KMS-11 (cell line): ENCODE measurements at regions not wholly inside any gene's neighbourhood (a gene's known extent, or its start where the extent isn't known, plus 50 kb on each side); places are given as distances from the start of the nearest gene placed in this dataset.

Experiments
- H2AFZ ChIP-seq: fragments of 200-600 bp; sonication (generic); 2 replicates; pipeline ENCODE4 v1.6.1; 2016; ENCODE audit warnings: antibody characterized with exemption, mixed run types, low read depth
- H3K27ac ChIP-seq: fragments of 200-600 bp; sonication (generic); 2 replicates; pipeline ENCODE4 v1.6.1; 2016; ENCODE audit warnings: mild to moderate bottlenecking, mixed run types
- H3K27me3 ChIP-seq: fragments of 200-600 bp; sonication (generic); 2 replicates; pipeline ENCODE4 v1.6.1; 2017; ENCODE audit warnings: mild to moderate bottlenecking, low read depth, mixed run types, moderate library complexity; ENCODE audit not compliant: insufficient read depth
- H3K36me3 ChIP-seq: fragments of 200-600 bp; sonication (generic); 2 replicates; pipeline ENCODE4 v1.6.1; 2017; ENCODE audit warnings: mild to moderate bottlenecking, mixed run types; ENCODE audit not compliant: insufficient read depth
- H3K4me1 ChIP-seq: fragments of 200-600 bp; sonication (generic); 2 replicates; pipeline ENCODE4 v1.6.1; 2016; ENCODE audit warnings: mild to moderate bottlenecking, low read depth, mixed run types; ENCODE audit not compliant: poor library complexity, severe bottlenecking
- H3K4me2 ChIP-seq: fragments of 200-600 bp; sonication (generic); 2 replicates; pipeline ENCODE4 v1.7.0; 2016; ENCODE audit warnings: mild to moderate bottlenecking, mixed run types
- H3K4me3 ChIP-seq: fragments of 200-600 bp; sonication (generic); IDR thresholded peaks from 2 replicates; pipeline ENCODE4 v1.6.1; 2017; ENCODE audit warnings: low read depth, low read length, mixed read lengths; ENCODE audit not compliant: insufficient read depth
- H3K79me2 ChIP-seq: fragments of 200-600 bp; sonication (generic); 2 replicates; pipeline ENCODE4 v1.6.1; 2016; ENCODE audit warnings: low read depth, mixed run types; ENCODE audit not compliant: insufficient read depth
- H3K9ac ChIP-seq: fragments of 200-600 bp; sonication (generic); 2 replicates; pipeline ENCODE4 v1.6.1; 2016; ENCODE audit warnings: mild to moderate bottlenecking, mixed run types
- H4K20me1 ChIP-seq: fragments of 200-600 bp; sonication (generic); 2 replicates; pipeline ENCODE4 v1.6.1; 2016; ENCODE audit warnings: mild to moderate bottlenecking, mixed run types; ENCODE audit not compliant: insufficient read depth
- CTCF ChIP-seq: fragments of 200-600 bp; sonication (generic); conservative IDR thresholded peaks from 2 replicates; pipeline ENCODE4 v1.6.1; 2017; ENCODE audit warnings: low read depth, mild to moderate bottlenecking, antibody characterized with exemption, low read length, moderate library complexity, mixed read lengths

- no peaks in the 10 kb centered on the region for H3K27me3 ChIP-seq
- no peak overlapping the region for H3K4me2 ChIP-seq
- no peaks in the 10 kb centered on the region for H3K36me3 ChIP-seq
- no peak overlapping the region for H3K4me3 ChIP-seq
- H2AFZ ChIP-seq = no peak overlapping the region
- H4K20me1 ChIP-seq = no peaks in the 10 kb centered on the region
- peaks cover 14% of the 10 kb centered on the region for H3K4me1 ChIP-seq
- H3K79me2 ChIP-seq = no peaks in the 10 kb centered on the region
- no peak for TF ChIP-seq CTCF
- no peak overlapping the region for H3K27ac ChIP-seq
- no peak overlapping the region for H3K9ac ChIP-seq
Observed at GRCh38 chr7:45365341-45365740, 207.8 kb downstream of the RAMP3 start.

- Histone ChIP-seq H3K4me1 (peaks cover 17% of the 10 kb centered on the region), H3K36me3 (no peaks in the 10 kb centered on the region), H3K4me2 (no peak overlapping the region), H3K79me2 (no peaks in the 10 kb centered on the region), H4K20me1 (no peaks in the 10 kb centered on the region), H2AFZ (no peak overlapping the region), H3K27ac (no peak overlapping the region), H3K9ac (no peak overlapping the region), H3K27me3 (no peaks in the 10 kb centered on the region), H3K4me3 (no peak overlapping the region)
- no peak for TF ChIP-seq CTCF
Observed at GRCh38 chr7:45366475-45366874, 207.7 kb upstream of the ADCY1 start.

GRCh38 chr7:45367026-45367425 is 207.1 kb upstream of the ADCY1 start:
- no peak overlapping the region for H3K4me2 ChIP-seq
- H3K4me1 ChIP-seq = peaks cover 21% of the 10 kb centered on the region
- no peak overlapping the region for H3K9ac ChIP-seq
- H3K79me2 ChIP-seq = no peaks in the 10 kb centered on the region
- no peaks in the 10 kb centered on the region for H3K27me3 ChIP-seq
- no peaks in the 10 kb centered on the region for H4K20me1 ChIP-seq
- H3K4me3 ChIP-seq = no peak overlapping the region
- no peak overlapping the region for H3K27ac ChIP-seq
- no peak for TF ChIP-seq CTCF
- H2AFZ ChIP-seq = no peak overlapping the region
- no peaks in the 10 kb centered on the region for H3K36me3 ChIP-seq

- Histone ChIP-seq H3K4me3 (no peak overlapping the region), H3K27me3 (no peaks in the 10 kb centered on the region), H3K4me2 (peak overlapping the region; percentile 15; the same call in 1 of the 2 replicates), H3K79me2 (no peaks in the 10 kb centered on the region), H3K36me3 (no peaks in the 10 kb centered on the region), H2AFZ (no peak overlapping the region), H3K4me1 (peaks cover 21% of the 10 kb centered on the region), H3K9ac (no peak overlapping the region), H4K20me1 (no peaks in the 10 kb centered on the region), H3K27ac (no peak overlapping the region)
- TF ChIP-seq CTCF = no peak
Observed at GRCh38 chr7:45368129-45368807, 205.9 kb upstream of the ADCY1 start.
